GM12878 (cell line): ENCODE measurements at regions not wholly inside any gene's neighbourhood (a gene's known extent, or its start where the extent isn't known, plus 50 kb on each side); places are given as distances from the start of the nearest gene placed in this dataset.

ENCODE experiments used
- ATAC-seq: fragments of 200-7000 bp; cut with Tn5 transposase; 3 replicates; pipeline ENCODE4 v1.9.1; 2020; ENCODE audit warnings: mild to moderate bottlenecking, moderate library complexity
- BruUV-seq: library from RNA; stranded (reverse); fragments of 400-500 nt; replicated peaks from 2 replicates; lab custom pipeline; 2021; lab: Mats Ljungman, UMichigan
- CTCF ChIA-PET: fragments of 300-600 bp; sonication (Branson Sonifier 250); formaldehyde crosslinking; extraction: SDS; loops from one replicate; lab custom pipeline; 2021; ENCODE audit warnings: inconsistent platforms; lab: Yijun Ruan, JAX
- POLR2A ChIA-PET: fragments of 350-600 bp; formaldehyde crosslinking; extraction: SDS; loops from one replicate; lab custom pipeline; 2021; ENCODE audit warnings: inconsistent platforms; lab: Charles Lee
- RAD21 ChIA-PET: fragments of 300-600 bp; sonication (Branson Sonifier 250); formaldehyde crosslinking; loops from one replicate; lab custom pipeline; 2023; ENCODE audit warnings: antibody characterized with exemption; ENCODE audit not compliant: unreplicated experiment; lab: Charles Lee
- SMC1A ChIA-PET: fragments of 300-600 bp; sonication (Branson Sonifier 250); formaldehyde crosslinking; loops from one replicate; lab custom pipeline; 2023; ENCODE audit not compliant: unreplicated experiment, uncharacterized antibody; lab: Charles Lee
- DNase-seq: peaks from one replicate; pipeline ENCODE4 v3.0.0-alpha.2; 2011; ENCODE audit warnings: low read depth, low spot score
- FAIRE-seq: peaks from 3 replicates; lab custom pipeline; 2011; peaks lifted over from hg19 to GRCh38; lab: Jason Lieb, UNC
- H2AFZ ChIP-seq: 2 replicates; pipeline ENCODE4 v1.6.0; 2011; ENCODE audit warnings: low read depth, low read length, control low read depth; ENCODE audit not compliant: control insufficient read depth
- H3K27ac ChIP-seq: 2 replicates; pipeline ENCODE4 v1.5.1; 2011; ENCODE audit warnings: control low read depth; ENCODE audit not compliant: control insufficient read depth, insufficient read depth
- H3K27me3 ChIP-seq, 2 experiments: replicated peaks in 1 of 2; 2 replicates each; pipeline versions ENCODE4 v1.6.0 to v1.6.1; 2011; ENCODE audit warnings: low read length in 1 of 2; ENCODE audit not compliant: control insufficient read depth in 2 of 2, insufficient read depth in 2 of 2
- H3K36me3 ChIP-seq, 2 experiments: 2 replicates each; pipeline ENCODE4 v1.5.1; 2011; ENCODE audit warnings: low read length in 1 of 2; ENCODE audit not compliant: control insufficient read depth in 2 of 2, insufficient read depth in 2 of 2
- H3K4me1 ChIP-seq: 2 replicates; pipeline ENCODE4 v1.6.1; 2011; ENCODE audit warnings: mild to moderate bottlenecking, low read length, moderate library complexity, mixed read lengths; ENCODE audit not compliant: control insufficient read depth, insufficient read depth
- H3K4me2 ChIP-seq: 2 replicates; pipeline ENCODE4 v1.6.0; 2011; ENCODE audit warnings: control low read depth; ENCODE audit not compliant: control insufficient read depth, insufficient read depth
- H3K4me3 ChIP-seq: fragments of 200-600 bp; sonication (generic); 2 replicates; pipeline ENCODE4 v1.5.1; 2016
- H3K79me2 ChIP-seq: 2 replicates; pipeline ENCODE4 v1.6.0; 2011; ENCODE audit warnings: low read length; ENCODE audit not compliant: control insufficient read depth, insufficient read depth
- H3K9ac ChIP-seq: 2 replicates; pipeline ENCODE4 v1.8.0; 2011; ENCODE audit warnings: low read length, control low read depth, mixed read lengths; ENCODE audit not compliant: control insufficient read depth, insufficient read depth
- H3K9me3 ChIP-seq: replicated peaks from 3 replicates; pipeline ENCODE4 v1.5.1; 2011; ENCODE audit warnings: mild to moderate bottlenecking, low read length; ENCODE audit not compliant: control insufficient read depth, insufficient read depth
- H4K20me1 ChIP-seq: 2 replicates; pipeline ENCODE4 v1.6.0; 2011; ENCODE audit not compliant: control insufficient read depth, insufficient read depth
- SP1 ChIP-seq: IDR thresholded peaks from one replicate; pipeline ENCODE4 v1.6.1; 2011; ENCODE audit warnings: low read depth, low read length
- SPI1 ChIP-seq: IDR thresholded peaks from 2 replicates; pipeline ENCODE4 v1.6.1; 2011; ENCODE audit warnings: low read depth, mild to moderate bottlenecking, low read length, moderate library complexity, borderline replicate concordance; ENCODE audit not compliant: insufficient read depth
- STAT3 ChIP-seq: IDR thresholded peaks from 2 replicates; pipeline ENCODE4 v1.6.1; 2011; ENCODE audit warnings: low read depth, low read length, improper control_type of control experiment
- WGBS: methylation state at CpG from one replicate; pipeline ENCODE4 v1.1.6; 2016; ENCODE audit warnings: low lambda C conversion rate; ENCODE audit not compliant: insufficient replicate concordance, insufficient coverage; ENCODE audit errors: missing lambda C conversion rate; 5-methylcytosine and 5-hydroxymethylcytosine counted together
- in situ Hi-C: fragments of 300-500 bp; cut with MboI; formaldehyde crosslinking; loops from 9 replicates; pipeline ENCODE4 v1.14.3; 2018; ENCODE audit warnings: mixed read lengths
- intact Hi-C: fragments of 100-400 bp; cut with micrococcal nuclease; formaldehyde crosslinking; loops from one replicate; pipeline ENCODE4 v1.14.2; 2022; ENCODE audit not compliant: unreplicated experiment
- TF ChIP-seq, protein P1 (sequence below): fragments of 450-650 bp; IDR thresholded peaks from 2 replicates; pipeline ENCODE4 v1.6.1; 2016; ENCODE audit warnings: mild to moderate bottlenecking, moderate library complexity, borderline replicate concordance
- TF ChIP-seq, protein P2 (sequence below): IDR thresholded peaks from 2 replicates; pipeline ENCODE4 v1.6.1; 2012; ENCODE audit warnings: mild to moderate bottlenecking, low read depth, low read length
- TF ChIP-seq, protein P3 (sequence below): IDR thresholded peaks from 2 replicates; pipeline ENCODE4 v1.6.1; 2011; ENCODE audit warnings: low read depth, mild to moderate bottlenecking, low read length, moderate library complexity, borderline replicate concordance; ENCODE audit errors: extremely low read depth

GRCh38 chr5:40410231-40410861 lies 269.4 kb upstream of the PTGER4 start:
- H3K9ac ChIP-seq = no peak overlapping the region
- H3K4me3 ChIP-seq = no peak overlapping the region
- no peaks in the 10 kb centered on the region for H4K20me1 ChIP-seq
- intact Hi-C loops (no loop called here), in situ Hi-C loops (no loop called here)
- DNase-seq = no peak
- peak overlapping the region; percentile 37 for H2AFZ ChIP-seq
- no peaks in the 10 kb centered on the region for H3K27me3 ChIP-seq
- no peak overlapping the region for H3K27ac ChIP-seq
- no peaks in the 10 kb centered on the region for H3K79me2 ChIP-seq
- ChIA-PET SMC1A (interaction anchor here (0.9 to 1.7 kb wide), 7 partner anchors 21 to 1003 kb away, joined by 3 to 5 read pairs (median 4); no protein-coding TSS in a partner anchor), CTCF (interaction anchor here (0.6 to 1.4 kb wide), 2 partner anchors 9 to 730 kb away, joined by 3 to 5 read pairs; no protein-coding TSS in a partner anchor), RAD21 (no interaction called here), POLR2A (no interaction called here)
- FAIRE-seq = no peak
- H3K36me3 ChIP-seq = no peaks in the 10 kb centered on the region
- TF ChIP-seq, protein P1, sequence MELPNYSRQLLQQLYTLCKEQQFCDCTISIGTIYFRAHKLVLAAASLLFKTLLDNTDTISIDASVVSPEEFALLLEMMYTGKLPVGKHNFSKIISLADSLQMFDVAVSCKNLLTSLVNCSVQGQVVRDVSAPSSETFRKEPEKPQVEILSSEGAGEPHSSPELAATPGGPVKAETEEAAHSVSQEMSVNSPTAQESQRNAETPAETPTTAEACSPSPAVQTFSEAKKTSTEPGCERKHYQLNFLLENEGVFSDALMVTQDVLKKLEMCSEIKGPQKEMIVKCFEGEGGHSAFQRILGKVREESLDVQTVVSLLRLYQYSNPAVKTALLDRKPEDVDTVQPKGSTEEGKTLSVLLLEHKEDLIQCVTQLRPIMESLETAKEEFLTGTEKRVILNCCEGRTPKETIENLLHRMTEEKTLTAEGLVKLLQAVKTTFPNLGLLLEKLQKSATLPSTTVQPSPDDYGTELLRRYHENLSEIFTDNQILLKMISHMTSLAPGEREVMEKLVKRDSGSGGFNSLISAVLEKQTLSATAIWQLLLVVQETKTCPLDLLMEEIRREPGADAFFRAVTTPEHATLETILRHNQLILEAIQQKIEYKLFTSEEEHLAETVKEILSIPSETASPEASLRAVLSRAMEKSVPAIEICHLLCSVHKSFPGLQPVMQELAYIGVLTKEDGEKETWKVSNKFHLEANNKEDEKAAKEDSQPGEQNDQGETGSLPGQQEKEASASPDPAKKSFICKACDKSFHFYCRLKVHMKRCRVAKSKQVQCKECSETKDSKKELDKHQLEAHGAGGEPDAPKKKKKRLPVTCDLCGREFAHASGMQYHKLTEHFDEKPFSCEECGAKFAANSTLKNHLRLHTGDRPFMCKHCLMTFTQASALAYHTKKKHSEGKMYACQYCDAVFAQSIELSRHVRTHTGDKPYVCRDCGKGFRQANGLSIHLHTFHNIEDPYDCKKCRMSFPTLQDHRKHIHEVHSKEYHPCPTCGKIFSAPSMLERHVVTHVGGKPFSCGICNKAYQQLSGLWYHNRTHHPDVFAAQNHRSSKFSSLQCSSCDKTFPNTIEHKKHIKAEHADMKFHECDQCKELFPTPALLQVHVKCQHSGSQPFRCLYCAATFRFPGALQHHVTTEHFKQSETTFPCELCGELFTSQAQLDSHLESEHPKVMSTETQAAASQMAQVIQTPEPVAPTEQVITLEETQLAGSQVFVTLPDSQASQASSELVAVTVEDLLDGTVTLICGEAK = no peak
- TF ChIP-seq, protein P2, sequence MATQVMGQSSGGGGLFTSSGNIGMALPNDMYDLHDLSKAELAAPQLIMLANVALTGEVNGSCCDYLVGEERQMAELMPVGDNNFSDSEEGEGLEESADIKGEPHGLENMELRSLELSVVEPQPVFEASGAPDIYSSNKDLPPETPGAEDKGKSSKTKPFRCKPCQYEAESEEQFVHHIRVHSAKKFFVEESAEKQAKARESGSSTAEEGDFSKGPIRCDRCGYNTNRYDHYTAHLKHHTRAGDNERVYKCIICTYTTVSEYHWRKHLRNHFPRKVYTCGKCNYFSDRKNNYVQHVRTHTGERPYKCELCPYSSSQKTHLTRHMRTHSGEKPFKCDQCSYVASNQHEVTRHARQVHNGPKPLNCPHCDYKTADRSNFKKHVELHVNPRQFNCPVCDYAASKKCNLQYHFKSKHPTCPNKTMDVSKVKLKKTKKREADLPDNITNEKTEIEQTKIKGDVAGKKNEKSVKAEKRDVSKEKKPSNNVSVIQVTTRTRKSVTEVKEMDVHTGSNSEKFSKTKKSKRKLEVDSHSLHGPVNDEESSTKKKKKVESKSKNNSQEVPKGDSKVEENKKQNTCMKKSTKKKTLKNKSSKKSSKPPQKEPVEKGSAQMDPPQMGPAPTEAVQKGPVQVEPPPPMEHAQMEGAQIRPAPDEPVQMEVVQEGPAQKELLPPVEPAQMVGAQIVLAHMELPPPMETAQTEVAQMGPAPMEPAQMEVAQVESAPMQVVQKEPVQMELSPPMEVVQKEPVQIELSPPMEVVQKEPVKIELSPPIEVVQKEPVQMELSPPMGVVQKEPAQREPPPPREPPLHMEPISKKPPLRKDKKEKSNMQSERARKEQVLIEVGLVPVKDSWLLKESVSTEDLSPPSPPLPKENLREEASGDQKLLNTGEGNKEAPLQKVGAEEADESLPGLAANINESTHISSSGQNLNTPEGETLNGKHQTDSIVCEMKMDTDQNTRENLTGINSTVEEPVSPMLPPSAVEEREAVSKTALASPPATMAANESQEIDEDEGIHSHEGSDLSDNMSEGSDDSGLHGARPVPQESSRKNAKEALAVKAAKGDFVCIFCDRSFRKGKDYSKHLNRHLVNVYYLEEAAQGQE = no peak
- TF ChIP-seq, protein P3, sequence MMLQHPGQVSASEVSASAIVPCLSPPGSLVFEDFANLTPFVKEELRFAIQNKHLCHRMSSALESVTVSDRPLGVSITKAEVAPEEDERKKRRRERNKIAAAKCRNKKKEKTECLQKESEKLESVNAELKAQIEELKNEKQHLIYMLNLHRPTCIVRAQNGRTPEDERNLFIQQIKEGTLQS = no peak
- TF ChIP-seq SP1 (no peak), STAT3 (no peak), SPI1 (0 out of 2 replicates have a peak, but pooled peaks have one; percentile 2)
- peak; percentile 34 for ATAC-seq
- H3K4me1 ChIP-seq = peaks cover 10% of the 10 kb centered on the region
- no TSS peak for BruUV-seq
- no peaks in the 10 kb centered on the region; the same call in 1 of the 3 replicates for H3K9me3 ChIP-seq
- no peak overlapping the region for H3K4me2 ChIP-seq
- 10% methylated on average over 9 of the region's 9 CpGs for WGBS
